ENCODE measurements at regions not wholly inside any gene's neighbourhood (a gene's known extent, or its start where the extent isn't known, plus 50 kb on each side); places are given as distances from the start of the nearest gene placed in this dataset.
"Not testable (repeated sequence)": the region's sequence is repeated elsewhere in the genome, so short reads cannot be mapped to it uniquely, and the experiment has no call there.

DNA sequence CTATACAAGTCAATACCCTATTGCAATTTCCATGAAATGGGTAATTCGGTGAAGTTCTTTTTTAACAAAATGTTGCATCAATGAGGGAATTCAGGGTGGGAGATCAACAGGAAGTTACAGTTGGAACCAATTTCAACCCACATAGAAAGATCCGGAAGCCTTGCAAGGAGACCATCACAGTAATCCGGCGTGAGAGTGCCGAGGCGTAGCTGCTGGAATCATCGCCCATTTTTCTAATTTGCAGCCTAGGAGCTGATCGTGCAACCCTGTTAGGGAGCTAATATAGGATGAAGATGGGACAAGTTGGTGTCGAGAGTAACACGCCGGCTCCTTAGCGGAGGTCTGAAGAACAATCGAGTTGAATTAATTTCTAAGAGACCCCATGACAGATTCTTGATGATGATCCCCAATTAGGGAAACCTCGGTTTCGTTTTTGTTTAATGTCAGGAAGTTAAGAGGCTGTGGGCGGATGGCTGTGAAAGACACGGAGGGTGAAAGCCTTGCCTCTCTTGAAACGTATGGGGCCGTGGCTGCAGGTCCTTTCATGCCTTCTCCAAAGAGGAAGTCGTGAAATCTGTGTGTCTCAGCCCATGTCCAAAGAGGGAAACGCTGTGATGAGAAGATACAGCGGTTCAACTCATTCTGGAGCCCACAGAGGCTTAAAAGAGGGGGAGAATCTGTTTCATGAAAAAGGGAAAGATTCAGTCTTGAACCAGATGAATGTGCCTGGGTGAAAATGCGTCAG lies 51.2 kb upstream of the CARD11 start:
- no peak for DNase-seq (ENCODE audit: low spot score)

DNA sequence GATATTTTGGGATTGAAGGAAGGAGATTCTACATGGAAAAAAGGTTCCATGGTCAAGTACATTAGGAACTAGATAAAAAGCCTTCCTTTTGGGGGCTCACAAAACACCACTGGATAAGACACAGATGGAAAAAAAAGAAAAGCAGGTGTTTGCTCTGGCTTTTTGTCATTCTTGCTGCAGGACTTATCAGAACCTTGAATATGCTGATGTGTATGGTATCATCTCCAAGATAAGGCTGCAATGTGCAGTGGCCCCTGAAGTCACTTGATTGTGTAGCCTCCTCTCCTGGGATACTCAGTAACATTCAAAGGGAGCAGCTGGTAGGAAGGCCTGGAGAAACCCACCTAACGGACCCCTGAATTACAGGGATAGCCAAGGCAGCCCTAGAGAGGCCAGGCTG lies 54.1 kb upstream of the CARD11 start:
- DNase-seq (ENCODE audit: low spot score), result no peak

DNA sequence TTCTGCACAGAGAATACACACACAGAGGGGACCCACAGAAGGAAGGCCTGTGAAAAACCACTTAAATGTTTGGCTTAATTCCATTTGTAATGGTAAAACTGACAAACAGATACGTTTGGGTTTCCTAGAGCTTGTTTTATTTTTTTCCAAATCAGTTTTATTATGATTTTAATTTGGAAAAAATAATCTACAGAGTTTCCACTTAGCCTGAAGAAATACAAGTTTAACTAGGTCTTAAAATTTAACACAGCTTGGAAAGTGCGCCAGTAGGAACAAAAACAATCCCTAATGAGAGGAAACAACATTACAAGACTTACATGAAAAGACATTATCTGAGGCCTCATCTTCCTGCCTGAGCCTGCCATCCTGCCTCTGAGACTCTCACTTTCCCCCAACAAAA lies 58.5 kb upstream of the CARD11 start:
- DNase-seq (ENCODE audit: low spot score), result no peak

DNA sequence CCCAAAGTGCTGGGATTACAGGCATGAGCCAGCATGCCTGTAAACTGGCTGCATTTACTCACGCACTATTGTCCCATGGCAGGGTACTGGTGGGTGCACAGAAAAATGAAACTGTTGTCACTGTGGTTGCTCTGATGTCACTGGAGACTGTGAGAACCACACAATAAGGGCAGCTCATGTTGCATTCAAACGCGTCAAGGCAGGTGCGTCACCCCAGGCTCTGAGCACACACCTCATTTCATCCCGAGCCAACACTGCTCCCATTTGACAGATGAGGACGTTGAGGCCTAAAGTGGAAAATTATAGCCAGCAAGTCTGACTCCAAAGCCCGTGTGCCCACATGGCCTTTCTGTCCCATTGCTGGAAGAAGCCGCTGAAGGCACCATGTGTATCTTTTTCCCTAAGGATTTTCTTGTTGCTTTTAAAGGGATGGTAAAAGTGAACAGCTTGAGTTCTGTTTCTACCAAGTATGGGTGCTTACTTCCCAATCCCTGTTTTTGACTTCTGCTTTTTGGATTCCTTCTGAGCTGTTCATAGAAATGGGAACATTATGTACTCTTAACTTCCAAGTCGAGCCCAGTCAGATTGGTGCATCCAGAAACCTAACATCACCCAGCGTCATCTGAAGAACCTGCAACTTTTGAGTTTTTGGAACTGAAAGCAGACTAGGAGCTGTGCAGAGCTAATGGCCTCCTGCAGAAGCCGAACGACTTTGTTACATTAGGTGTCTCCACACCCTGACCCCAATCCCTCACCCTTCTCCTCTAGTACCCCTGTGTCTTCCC lies 60.1 kb upstream of the CARD11 start:
- no peak for DNase-seq (ENCODE audit: low spot score)

DNA sequence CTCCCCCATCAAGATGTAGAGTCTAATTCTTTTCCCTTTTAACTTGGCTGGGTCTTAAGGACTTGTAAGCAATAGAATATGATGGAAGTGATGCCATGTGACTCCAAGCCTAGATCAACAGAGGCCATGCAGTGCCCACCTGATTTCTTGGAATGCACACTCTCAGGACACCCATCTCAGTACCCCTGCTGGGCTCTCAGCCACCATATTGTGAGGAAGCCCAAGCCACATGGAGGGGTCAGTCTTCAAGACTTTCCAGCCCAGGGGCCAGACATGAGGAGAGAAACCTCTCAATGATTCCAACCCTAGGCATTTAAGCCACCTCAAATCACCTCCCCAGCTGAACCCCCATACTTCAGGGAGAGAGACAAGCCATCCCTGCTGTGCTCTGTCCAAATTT lies 62.2 kb upstream of the CARD11 start:
- no peak for DNase-seq (ENCODE audit: low spot score)

DNA sequence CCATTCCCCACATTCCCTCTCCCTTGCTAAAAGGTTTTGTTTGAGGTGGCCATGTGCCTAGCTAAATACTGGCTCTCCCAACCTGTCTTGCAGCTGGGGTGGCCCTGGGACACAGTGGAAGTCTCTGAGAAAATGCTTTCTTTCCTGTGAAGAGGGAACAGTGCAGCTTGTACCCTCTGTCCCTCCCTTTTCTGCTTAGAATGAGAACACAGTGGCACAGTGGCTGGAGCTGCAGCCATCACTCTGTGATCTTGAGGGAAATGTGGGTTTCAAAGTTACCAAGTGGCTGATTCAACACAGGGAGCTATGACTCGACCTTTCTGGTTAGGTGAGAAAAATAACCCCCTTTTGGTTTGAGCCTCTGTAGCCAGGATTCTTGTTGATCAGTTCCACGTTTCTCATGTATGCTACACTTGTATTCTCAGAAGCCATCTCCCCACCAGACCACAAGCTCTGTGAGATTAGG lies 62.7 kb upstream of the CARD11 start:
- no peak for DNase-seq (ENCODE audit: low spot score)

DNA sequence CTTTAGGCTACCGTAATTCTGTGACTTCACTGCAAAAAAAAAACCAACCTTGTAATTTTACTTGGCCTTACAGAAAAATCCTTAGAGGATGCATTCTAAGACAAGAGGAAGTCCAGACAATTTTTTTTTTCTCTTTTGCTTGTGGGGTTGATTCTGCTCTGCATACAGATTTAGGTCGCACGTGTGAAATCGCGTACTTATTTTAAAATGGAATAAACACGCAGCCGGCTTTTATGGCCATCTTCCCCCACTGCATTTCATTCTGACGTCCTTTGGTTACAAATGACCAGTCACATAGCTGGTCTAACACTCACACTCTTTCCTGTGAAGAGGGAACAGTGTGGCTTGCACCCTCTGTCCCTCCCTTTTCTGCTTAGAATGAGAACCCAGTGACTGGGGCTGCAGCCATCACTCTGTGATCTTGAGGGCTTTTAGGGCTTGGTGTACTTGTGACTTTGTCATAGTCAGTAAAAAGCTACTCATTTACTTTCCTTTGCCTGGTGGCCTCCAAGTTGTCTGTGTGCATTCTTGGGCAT lies 63.6 kb upstream of the CARD11 start:
- no peak for DNase-seq (ENCODE audit: low spot score)

DNA sequence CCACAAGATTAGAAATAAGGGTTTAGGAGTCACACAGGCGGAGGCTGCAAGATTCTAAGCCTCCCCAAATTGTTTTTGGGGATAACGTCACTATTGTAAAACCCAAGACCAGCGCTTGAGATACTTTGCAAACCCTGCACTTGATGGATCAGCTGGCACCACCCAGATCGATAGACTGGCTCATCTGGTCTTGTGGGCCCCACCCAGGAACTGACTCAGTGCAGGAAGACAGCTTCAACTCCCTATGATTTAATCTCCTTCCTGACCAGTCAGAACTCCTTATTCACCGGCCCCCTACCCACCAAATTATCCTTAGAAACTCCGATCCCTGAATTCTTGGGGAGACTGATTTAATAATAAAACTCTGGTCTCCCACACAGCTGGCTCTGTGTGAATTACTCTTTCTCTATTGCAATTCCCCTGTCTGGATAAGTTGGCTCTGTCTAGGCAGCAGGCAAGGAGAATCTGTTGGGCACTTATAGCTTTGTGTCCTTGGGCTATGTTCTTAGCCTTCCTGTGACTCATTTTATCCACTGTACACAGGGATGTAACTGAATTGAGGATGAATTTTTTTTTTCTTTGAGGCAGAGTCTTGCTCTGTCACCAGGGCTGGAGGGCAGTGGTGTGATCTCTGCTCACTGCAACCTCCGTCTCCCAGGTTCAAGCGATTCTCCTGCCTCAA lies 64.4 kb upstream of the CARD11 start:
- no peak for DNase-seq (ENCODE audit: low spot score)

DNA sequence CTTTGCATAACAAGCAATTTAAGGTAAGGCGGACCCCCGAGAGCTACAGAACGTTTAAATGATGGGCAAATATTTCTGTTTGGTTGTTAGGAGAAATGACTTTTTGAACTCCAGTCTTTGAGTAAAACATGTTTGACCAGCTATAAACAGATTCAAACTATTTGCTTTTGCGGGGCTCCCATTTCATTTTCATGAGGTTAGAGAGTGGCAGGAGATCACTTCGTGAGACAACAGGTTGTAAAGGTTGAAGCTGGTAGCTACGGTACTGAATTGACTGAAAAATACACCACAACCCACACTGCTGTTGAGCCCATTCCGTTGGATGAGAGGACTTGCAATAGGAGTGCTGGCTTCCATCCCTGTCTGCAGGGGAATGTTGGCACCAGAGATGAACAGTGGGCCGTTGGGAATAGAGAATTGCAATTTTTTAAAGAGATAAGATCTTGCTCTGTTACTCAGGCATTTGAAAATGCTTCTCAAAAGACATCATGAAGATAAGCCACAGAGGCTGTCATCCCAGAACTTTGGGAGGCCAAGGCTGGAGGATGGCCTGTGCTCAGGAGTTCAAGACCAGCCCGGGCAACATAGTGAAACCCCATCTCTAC lies 65.7 kb upstream of the CARD11 start:
- DNase-seq (ENCODE audit: low spot score), result no peak

DNA sequence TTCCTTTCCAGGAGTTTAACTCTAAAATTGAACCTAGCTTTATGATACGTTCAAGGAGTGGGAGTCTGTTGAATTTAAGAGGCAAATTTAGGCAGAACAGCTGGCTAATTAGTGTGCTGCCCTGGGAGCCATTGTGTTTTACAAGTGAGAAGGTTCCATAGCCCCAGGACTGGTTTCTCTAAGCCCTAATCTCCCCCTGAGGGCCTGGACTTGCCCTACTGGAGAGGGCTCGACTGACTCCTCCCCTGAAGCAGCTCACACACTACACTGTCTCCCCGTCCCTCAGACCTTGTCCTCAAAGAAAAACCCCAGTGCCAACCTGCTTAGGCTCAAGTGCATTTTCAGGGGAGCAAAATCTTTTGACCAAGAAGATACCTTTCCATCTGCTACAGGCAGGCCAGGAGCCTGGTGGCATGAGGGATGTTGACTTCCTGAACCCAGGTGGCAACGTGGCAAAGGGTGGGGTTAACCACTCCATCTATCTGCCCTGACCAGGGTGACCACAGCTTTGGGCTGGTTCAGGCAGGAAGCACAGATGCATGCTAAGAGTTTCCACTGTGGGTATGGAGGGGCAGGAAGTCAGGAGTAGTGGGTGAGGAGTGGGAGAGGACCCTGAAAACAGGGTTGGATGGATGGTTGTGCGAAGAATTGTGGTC lies 68.9 kb upstream of the CARD11 start:
- no peak for DNase-seq (ENCODE audit: low spot score)

DNA sequence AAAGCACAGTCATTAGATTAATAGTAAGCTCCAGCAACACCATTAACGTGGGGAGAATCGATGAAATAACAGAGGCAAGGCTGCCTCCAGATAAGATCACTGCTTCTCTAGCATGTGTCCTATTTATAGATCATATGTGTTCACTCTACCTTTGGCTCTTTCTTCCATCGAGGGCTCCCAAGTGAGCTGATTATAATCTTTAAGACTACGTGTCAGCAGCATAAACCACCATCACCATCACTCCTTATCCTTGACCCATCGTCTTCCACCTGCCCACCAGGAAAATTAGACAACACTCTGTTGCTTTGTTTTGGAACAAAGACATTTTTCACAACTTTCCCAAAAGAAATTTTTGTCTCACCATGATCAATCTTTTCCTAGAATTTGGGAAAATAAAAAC lies 71.2 kb upstream of the CARD11 start:
- no peak for DNase-seq (ENCODE audit: low spot score)

DNA sequence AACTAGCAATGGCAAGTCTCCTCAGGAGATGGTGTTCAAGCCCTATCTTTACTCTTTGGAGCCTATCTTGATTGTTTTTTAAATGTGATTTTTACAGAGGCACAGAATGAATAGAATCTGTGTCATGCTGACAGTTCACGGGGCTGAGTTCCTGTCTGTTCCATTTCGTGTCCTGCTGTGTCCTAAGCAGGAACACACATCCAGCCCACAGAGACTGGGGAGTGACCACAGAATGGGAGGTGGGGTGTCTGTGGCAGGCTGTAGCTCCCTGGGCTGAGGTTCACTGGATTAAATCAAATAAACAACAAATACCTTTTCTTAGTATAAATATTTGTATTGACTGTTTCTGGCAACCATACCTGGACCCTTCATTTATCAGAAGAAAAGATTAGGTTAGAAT lies 73.4 kb upstream of the CARD11 start:
- DNase-seq (ENCODE audit: low spot score), result no peak

DNA sequence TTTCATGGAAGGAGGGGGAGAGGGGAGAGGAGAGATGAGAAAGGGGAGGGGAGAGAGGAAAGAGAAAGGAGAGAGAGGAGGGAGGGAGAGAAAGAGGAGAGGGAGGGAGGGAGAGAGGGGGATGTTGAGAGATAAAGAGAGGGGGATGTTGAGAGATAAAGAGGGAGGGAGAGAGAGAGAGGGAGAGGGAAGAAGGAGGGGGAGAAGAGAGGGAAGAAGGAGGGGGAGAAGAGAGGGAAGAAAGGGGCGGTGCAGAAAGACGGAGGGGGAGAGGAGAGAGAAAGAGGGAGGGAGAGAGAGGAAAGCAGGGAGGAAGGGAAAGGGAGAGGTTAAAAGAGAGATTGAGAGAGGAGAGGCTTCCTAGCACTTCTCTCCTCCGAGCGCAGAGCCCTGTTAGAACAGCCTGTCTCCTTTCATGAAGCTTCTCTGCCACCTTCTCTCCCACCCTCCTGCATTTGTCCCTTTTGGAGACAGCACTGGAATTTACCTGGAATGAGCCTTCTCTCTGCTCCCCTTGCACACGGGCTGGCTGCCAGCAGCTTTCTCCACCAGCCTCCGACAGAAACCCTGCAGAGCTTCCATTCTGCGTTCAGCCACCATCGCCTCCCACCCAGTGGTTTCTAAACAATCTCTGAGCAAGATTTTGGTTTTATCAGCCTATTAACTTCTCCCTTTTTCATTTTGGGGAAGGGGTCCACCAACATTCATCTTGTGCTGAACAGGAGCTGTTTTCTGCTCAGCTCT lies 74.0 kb upstream of the CARD11 start:
- no peak for DNase-seq (ENCODE audit: low spot score)

DNA sequence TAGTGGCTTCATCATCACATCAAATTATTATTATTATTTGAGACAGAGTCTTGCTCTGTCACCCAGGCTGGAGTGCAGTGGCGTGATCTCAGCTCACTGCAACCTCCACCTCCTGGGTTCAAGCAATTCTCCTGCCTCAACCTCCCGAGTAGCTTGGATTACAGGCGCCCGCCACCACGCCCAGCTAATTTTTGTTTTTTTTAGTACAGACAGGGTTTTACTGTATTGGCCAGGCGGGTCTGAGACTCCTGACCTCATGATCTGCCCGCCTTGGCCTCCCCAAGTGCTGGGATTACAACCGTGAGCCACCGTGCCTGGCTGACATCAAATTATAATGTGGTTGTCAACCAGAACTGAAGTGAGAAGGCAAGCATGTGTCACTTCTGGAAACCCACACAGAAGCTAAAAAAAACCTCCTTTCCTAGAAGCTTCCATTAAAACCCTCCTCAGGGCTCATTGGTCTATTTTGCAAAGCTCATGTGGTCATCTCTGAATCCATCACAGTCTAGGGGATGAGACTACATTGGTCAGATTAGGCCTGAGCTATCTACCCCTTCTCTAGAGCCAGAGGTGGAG lies 75.8 kb upstream of the CARD11 start:
- not testable (repeated sequence) for DNase-seq (ENCODE audit: low spot score)

DNA sequence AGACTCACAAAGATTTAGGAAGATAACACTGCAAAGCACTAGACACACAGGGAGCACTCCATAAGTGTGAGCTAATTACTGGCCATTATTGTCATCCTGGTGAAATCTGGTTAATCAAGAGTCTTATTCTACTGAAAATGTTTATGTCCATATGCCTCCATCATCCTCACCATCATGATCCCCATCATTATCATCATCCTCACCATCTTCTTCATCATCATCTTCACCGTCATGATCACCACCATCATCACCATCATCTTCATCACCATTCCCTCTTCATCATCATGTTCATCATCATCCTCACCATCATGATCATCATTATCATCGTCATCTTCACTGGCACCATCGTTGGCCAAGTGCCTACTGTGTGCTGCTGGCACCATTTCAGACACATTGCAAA lies 76.3 kb upstream of the CARD11 start:
- DNase-seq (ENCODE audit: low spot score), result no peak

DNA sequence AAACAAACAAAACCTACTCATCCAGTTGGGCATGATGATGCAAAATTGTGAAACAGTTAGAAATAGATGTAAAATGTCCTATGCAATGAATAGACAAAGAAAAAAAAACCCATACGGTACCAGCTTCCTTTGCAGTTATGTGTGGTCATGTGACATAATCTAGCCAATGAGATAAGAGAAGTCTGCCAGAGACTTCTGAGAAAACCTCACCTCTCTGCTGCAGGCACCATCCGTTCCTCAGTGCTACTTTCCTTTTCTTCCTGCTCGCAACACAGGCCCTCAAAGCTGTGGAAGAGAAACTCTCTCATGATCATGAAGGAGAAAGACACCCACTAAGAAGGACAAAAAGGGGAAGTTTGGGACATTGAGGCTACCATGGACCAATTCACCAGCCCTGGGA lies 76.8 kb upstream of the CARD11 start:
- no peak for DNase-seq (ENCODE audit: low spot score)

DNA sequence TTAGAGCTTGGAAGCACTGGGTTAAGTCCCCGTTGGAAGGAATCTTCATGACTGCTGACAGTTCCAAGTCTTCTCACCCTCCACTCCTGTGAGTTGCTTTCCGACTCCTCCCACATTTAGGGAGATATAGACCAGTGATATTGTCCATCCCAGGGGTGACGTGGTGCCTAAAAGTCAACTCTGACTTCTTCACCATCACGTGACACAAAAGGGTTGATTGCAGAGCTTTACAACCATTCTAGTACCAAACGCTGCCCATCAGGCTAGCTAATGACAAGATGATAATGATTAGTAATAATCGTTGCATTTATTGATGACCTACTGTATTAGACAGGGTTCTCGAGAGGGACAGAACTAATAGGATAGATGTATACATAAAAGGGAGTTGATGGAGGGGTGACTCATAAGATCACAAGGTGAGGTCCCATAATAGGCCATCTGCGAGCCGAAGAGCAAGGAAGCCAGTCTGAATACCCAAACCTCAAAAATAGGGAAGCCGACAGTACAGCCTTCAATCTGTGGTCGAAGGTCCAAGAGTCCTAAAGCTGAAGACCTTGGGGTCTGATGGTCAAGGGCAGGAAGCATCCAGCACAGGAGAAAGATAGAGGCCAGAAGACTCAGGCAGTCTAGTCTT lies 85.3 kb upstream of the CARD11 start:
- no peak for DNase-seq (ENCODE audit: low spot score)

DNA sequence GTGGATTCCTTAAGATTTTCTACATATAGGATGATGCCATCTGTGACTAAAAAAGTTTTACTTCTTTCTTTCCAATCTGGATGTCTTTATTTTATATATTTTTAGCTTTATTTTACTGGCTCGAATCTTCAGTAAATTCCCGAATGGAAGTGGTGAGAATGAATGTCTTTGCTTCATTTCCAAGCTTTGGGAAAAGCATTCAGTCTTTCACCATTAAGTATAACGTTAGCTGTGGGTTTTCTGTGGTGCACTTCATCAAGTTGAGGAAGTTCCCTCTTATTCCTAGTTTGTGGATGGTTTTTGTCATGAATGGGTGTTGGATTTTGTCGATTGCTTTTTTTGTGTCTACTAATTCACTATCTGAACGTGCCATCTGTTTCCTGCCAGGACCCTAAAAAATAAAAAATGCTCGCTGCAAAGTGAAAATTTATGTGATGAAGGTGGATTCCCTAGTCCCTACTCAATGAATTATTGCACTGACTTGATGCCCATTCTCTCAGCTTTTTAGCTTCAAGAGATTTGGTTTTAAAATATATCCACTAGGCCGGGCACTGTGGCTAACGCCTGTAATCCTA lies 90.2 kb upstream of the CARD11 start:
- DNase-seq (ENCODE audit: low spot score), result no peak

DNA sequence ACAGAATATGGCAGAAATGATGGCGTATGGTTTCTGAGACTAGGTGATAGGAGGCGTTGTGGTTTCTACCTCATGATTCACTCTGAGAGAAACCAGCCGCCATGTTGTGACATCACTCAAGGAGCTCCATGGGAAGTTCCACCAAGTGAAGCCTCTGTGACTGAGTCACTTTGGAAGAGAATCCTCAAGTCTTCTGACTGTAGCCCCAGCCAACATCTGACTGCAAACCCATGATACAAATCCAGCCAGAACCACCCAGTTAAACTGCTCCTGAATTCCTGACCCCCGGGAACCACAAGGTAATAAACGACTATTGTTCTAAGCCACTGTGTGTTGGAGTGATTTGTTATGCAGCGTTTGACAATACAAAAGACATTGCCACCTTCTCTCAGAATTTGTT lies 91.1 kb upstream of the CARD11 start:
- DNase-seq (ENCODE audit: low spot score), result no peak

DNA sequence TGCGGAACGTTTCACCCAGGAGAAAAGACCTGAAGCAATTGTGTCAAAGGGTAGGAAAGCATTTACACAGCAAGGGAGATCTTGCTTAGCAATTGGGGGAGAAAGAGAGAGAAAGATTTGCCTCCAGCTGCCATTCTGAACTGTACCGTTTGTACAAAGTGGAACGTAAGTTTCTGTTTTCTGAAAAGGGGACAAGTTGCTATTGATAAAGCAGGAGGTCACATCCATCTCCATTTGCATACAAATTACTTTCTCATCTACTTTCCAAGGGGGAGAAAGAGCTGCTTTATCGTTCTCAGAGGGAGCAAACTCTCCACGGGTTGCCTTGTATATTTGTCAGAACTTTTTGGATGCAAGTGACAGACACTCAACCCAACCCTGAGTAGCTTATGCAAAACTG lies 92.0 kb upstream of the CARD11 start:
- no peak for DNase-seq (ENCODE audit: low spot score)
